ENCODE measurements at regions not wholly inside any gene's neighbourhood (a gene's known extent, or its start where the extent isn't known, plus 50 kb on each side); places are given as distances from the start of the nearest gene placed in this dataset.

- no peak overlapping the region for H3K4me3 ChIP-seq (ENCODE audit: low read depth, poor library complexity, severe bottlenecking)
- DNase-seq (ENCODE audit: low spot score in 2 of 2): no peak
- no peak for TF ChIP-seq POLR2A (IDR thresholded peaks at IDR 0.05)
- TF ChIP-seq, protein P1, sequence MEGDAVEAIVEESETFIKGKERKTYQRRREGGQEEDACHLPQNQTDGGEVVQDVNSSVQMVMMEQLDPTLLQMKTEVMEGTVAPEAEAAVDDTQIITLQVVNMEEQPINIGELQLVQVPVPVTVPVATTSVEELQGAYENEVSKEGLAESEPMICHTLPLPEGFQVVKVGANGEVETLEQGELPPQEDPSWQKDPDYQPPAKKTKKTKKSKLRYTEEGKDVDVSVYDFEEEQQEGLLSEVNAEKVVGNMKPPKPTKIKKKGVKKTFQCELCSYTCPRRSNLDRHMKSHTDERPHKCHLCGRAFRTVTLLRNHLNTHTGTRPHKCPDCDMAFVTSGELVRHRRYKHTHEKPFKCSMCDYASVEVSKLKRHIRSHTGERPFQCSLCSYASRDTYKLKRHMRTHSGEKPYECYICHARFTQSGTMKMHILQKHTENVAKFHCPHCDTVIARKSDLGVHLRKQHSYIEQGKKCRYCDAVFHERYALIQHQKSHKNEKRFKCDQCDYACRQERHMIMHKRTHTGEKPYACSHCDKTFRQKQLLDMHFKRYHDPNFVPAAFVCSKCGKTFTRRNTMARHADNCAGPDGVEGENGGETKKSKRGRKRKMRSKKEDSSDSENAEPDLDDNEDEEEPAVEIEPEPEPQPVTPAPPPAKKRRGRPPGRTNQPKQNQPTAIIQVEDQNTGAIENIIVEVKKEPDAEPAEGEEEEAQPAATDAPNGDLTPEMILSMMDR (IDR thresholded peaks at IDR 0.05): no peak
- intact Hi-C loops (cut with DNase I; ENCODE audit: low total_unique reads): no loop called here
- 56 to 66% methylated on average over 6 of the region's 6 CpGs for WGBS, 2 donors
Measured at GRCh38 chr20:60748086-60748485, 504.0 kb upstream of the CDH4 start.

GRCh38 chr20:60749804-60750602 lies 502.1 kb upstream of the CDH4 start:
- WGBS, 2 donors: 86 to 89% methylated on average over 11 of the region's 11 CpGs
- no peak for DNase-seq (ENCODE audit: low spot score in 2 of 2)
- H3K4me3 ChIP-seq (ENCODE audit: low read depth, poor library complexity, severe bottlenecking): no peak overlapping the region
- intact Hi-C loops (cut with DNase I; ENCODE audit: low total_unique reads): no loop called here
- TF ChIP-seq, protein P1 (IDR thresholded peaks at IDR 0.05): no peak
- TF ChIP-seq POLR2A (IDR thresholded peaks at IDR 0.05): no peak

DNA sequence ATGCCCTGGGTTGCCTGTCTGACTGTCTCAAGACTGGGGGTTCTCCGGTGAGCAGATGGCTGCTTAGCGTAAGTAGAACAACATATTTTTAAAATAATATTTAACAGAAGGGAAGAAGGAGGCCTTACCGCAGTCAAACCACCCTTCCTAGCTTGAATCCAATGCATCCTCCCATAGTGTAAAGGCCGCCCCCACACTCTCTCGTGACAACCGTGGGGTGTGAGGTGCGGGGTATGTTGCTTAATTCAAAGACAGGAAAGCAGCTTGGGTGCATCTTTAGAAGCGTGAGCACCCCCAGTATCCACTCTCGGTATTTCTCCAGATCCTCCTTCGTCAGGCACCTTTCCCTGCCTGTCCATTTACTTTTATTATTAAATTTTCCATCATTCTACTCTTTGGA lies 501.2 kb upstream of the CDH4 start:
- 83 to 84% methylated on average over 10 of the region's 10 CpGs for WGBS, 2 donors
- no peak for DNase-seq (ENCODE audit: low spot score in 2 of 2)
- H3K4me3 ChIP-seq (ENCODE audit: low read depth, poor library complexity, severe bottlenecking): no peak overlapping the region
- intact Hi-C loops (cut with DNase I; ENCODE audit: low total_unique reads): no loop called here
- TF ChIP-seq POLR2A (IDR thresholded peaks at IDR 0.05): no peak
- TF ChIP-seq, protein P1 (IDR thresholded peaks at IDR 0.05): no peak

DNA sequence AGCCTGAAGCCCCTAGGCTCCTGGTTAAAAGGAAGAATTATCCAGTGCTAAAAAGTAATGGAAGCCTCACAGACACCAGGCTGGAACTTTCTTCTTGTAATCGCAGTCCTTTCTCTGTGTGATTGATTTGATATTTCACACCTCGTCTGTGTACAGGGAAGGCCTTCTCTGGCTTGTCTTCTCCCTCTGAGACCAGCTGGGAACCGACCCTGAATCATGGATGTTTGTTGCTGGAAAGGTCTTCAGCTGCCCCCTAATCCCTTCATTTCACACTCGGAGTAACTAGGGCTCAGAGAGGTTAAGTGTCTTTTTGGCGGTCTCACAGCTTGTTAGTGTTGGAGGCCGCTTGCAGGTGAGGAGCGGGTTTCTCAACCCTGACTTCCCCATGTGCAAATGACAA lies 500.2 kb upstream of the CDH4 start:
- no peak overlapping the region for H3K4me3 ChIP-seq (ENCODE audit: low read depth, poor library complexity, severe bottlenecking)
- intact Hi-C loops (cut with DNase I; ENCODE audit: low total_unique reads): no loop called here
- no peak for TF ChIP-seq POLR2A (IDR thresholded peaks at IDR 0.05)
- TF ChIP-seq, protein P1 (IDR thresholded peaks at IDR 0.05): no peak
- 84 to 85% methylated on average over 7 of the region's 7 CpGs for WGBS, 2 donors
- DNase-seq (ENCODE audit: low spot score in 2 of 2): no peak

GRCh38 chr20:60752741-60753420 lies 499.2 kb upstream of the CDH4 start:
- WGBS, 2 donors: 48 to 50% methylated on average over 17 of the region's 17 CpGs
- TF ChIP-seq, protein P1 (IDR thresholded peaks at IDR 0.05): no peak
- TF ChIP-seq POLR2A (IDR thresholded peaks at IDR 0.05): no peak
- DNase-seq (ENCODE audit: low spot score in 2 of 2): no peak
- H3K4me3 ChIP-seq (ENCODE audit: low read depth, poor library complexity, severe bottlenecking): no peak overlapping the region
- intact Hi-C loops (cut with DNase I; ENCODE audit: low total_unique reads): no loop called here

Measured in lower leg skin (tissue), 4 donors.